H7 (cell line): ENCODE measurements at regions not wholly inside any gene's neighbourhood (a gene's known extent, or its start where the extent isn't known, plus 50 kb on each side); places are given as distances from the start of the nearest gene placed in this dataset.
"Not testable (repeated sequence)": the region's sequence is repeated elsewhere in the genome, so short reads cannot be mapped to it uniquely, and the experiment has no call there.

Source experiments
- DNase-seq: peaks from one replicate; pipeline ENCODE4 v3.0.0; 2012
- H3K27me3 ChIP-seq: 2 replicates; pipeline ENCODE4 v1.6.0; 2011; ENCODE audit warnings: mild to moderate bottlenecking, low read length; ENCODE audit not compliant: control insufficient read depth, insufficient read depth
- H3K36me3 ChIP-seq: replicated peaks from 2 replicates; pipeline ENCODE4 v1.5.1; 2011; ENCODE audit warnings: low read length; ENCODE audit not compliant: control insufficient read depth, insufficient read depth
- H3K4me3 ChIP-seq: 2 replicates; pipeline ENCODE4 v1.5.1; 2011; ENCODE audit warnings: low read depth, mild to moderate bottlenecking, control low read depth, low read length, moderate library complexity; ENCODE audit not compliant: insufficient read depth

DNA sequence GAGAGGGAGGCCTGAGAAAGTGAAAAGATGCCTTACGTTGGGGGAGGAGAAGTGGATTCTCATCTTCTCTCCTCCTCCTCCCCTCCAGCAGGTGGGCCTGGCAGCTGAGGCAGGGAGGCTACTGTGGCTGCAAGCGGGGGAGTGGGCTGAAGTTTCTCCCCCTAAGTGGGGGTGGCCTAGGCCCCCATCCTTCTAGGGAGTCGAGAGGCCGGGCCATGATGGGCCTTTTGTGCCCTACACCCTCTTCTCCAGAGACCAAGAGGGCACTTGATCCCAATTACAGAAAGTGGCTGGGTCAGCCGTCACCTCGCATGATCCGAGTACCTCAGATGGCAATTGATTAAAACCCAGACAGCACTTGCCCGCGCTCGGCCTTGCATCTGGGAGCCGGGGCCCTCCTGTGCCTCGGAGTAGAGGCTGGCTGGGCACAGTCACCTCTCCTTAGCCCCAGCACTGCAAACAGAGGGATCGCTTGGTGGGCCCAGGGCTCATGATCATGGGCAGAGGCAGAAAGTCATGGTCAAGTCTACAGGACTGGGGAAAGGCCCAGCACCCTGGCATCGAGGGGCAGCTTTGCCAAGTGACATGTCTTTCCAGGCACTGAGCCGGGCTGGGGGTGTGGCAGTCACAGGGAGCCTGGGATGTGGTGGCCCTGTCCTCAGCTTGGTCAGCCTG, 78.3 kb downstream of the IRX5 start:
- Histone ChIP-seq H3K4me3 (no peak overlapping the region), H3K36me3 (no peaks in the 10 kb centered on the region), H3K27me3 (no peaks in the 10 kb centered on the region)
- DNase-seq = no peak

GRCh38 chr16:55009581-55009980, 78.9 kb downstream of the IRX5 start:
- no peak for DNase-seq
- Histone ChIP-seq H3K27me3 (no peaks in the 10 kb centered on the region), H3K36me3 (no peaks in the 10 kb centered on the region), H3K4me3 (no peak overlapping the region)

GRCh38 chr16:55010492-55011160, 80.0 kb downstream of the IRX5 start:
- H3K36me3 ChIP-seq = no peaks in the 10 kb centered on the region
- DNase-seq = no peak
- H3K27me3 ChIP-seq = no peaks in the 10 kb centered on the region
- no peak overlapping the region for H3K4me3 ChIP-seq

DNA sequence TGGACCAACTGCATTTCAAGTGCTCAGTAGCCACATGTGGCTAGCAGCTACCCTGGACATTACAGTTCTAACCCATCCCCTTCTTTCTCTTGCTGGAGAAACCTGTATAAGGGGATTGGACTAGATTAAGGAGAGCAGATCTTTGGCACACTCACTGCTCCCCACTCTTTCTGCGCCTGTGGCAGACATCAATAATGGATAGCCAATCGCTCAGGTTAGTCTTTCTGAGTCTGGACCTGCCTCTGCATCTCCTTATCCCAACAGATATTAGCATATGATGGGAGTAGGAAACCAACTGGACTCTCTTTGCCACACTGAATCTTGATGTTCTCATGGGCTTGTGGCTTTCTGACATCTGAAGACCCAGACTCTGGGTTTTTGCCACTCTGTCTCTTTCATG, 81.7 kb downstream of the IRX5 start:
- H3K27me3 ChIP-seq = no peaks in the 10 kb centered on the region
- no peak overlapping the region for H3K4me3 ChIP-seq
- no peak for DNase-seq
- no peaks in the 10 kb centered on the region for H3K36me3 ChIP-seq

GRCh38 chr16:55012793-55013192, 82.1 kb downstream of the IRX5 start:
- DNase-seq = no peak
- Histone ChIP-seq H3K36me3 (no peaks in the 10 kb centered on the region), H3K4me3 (no peak overlapping the region), H3K27me3 (no peaks in the 10 kb centered on the region)

DNA sequence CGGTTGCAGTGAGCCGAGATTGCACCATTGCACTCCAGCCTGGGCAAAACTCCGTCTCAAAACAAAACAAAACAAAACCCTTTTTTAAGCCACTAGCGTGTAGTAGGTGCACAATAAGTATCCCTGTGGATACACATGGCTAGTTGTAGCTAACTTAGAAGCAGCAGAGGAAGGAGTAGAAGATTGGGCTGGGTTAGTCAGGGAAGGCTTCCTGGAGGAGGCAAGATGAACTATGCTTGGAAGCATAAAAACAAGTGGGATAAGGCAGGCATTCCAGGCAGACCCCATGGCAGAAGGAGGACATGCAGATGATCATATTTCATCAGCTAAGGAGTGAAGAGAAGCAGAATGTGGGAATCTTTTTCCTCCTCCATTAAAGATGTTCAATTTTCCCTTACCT, 83.4 kb downstream of the IRX5 start:
- Histone ChIP-seq H3K27me3 (no peaks in the 10 kb centered on the region), H3K36me3 (no peaks in the 10 kb centered on the region), H3K4me3 (no peak overlapping the region)
- no peak for DNase-seq

DNA sequence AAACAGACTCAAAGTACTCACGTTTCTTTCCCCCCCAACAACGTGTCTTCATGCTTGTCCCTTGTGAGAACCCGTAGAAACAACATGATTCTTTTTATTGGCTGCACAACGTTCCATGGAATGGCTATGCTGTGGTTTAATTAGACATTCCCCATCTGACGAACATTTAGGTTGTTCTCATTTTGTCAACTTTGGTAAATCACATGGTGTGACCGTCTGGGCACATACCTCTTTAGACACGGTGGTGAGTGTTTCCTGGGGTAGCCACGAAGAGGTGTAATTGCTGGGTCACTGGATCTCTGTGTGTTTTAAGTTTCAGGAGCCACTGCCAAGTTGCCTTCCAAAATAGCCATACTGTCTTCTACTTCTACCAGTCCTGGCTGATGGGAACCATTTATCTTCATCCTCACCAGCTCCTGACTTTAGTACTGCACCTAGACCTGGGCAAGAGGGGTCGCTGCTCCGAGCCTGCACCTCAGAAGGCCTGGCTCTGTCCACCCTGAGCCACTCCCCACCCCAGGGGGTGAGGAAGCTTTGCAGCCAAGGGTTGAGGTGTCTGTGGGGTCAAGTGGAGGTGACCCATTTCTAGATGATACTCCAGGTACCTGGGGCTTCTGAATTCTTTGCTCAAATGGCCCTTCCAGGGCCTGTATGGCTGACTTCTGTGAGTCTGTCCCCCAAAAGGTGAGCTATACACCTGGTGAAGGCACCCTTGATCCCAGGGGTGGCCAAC, 84.7 kb downstream of the IRX5 start:
- Histone ChIP-seq H3K4me3 (no peak overlapping the region), H3K27me3 (no peaks in the 10 kb centered on the region), H3K36me3 (no peaks in the 10 kb centered on the region)
- no peak for DNase-seq

DNA sequence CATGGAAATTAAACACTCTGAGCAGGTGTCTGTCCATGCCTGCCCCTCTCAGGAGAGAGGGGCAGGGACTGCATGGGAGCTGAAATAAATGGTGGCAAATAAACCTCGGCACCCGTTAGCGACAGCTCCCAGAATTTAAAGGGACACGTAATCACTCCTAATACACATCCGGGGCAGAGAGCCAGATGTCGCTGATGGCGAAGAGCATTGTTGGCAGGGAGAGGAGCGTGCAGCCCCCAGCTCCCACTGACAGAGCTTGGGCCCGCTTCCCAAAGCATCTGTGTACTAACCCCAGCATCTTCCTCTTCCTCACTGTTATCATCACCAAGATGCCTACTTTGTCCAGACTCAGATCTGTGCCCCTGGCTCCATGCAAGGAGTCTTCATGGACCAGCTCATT, 85.8 kb downstream of the IRX5 start:
- H3K4me3 ChIP-seq = no peak overlapping the region
- H3K27me3 ChIP-seq = no peaks in the 10 kb centered on the region
- no peaks in the 10 kb centered on the region for H3K36me3 ChIP-seq
- no peak for DNase-seq

DNA sequence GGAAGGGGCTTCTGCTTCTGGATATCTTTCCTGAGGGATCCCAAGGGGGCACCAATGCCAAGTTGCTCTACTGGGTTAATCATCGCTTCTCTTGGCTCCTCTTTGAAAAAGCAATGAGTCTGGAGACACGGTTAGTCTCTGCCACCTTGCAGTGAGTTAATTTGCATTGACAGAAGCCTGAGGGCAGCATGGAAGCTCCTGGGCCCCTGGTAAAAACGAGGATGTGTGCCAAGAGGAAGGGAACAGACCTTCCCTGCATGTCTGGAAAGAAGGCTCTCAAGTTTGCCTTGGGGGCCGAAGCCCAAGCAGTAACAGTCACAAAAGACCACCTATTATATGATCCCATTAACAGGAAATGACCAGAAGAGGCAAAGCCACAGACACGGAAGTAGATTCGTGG, 86.7 kb downstream of the IRX5 start:
- Histone ChIP-seq H3K27me3 (no peaks in the 10 kb centered on the region), H3K36me3 (no peaks in the 10 kb centered on the region), H3K4me3 (no peak overlapping the region)
- DNase-seq = no peak

GRCh38 chr16:55018881-55019280, 88.2 kb downstream of the IRX5 start:
- Histone ChIP-seq H3K36me3 (no peaks in the 10 kb centered on the region), H3K4me3 (no peak overlapping the region), H3K27me3 (no peaks in the 10 kb centered on the region)
- DNase-seq = no peak

- Histone ChIP-seq H3K4me3 (no peak overlapping the region), H3K27me3 (no peaks in the 10 kb centered on the region), H3K36me3 (no peaks in the 10 kb centered on the region)
- no peak for DNase-seq
Observed at GRCh38 chr16:55019419-55020131, 88.9 kb downstream of the IRX5 start.

DNA sequence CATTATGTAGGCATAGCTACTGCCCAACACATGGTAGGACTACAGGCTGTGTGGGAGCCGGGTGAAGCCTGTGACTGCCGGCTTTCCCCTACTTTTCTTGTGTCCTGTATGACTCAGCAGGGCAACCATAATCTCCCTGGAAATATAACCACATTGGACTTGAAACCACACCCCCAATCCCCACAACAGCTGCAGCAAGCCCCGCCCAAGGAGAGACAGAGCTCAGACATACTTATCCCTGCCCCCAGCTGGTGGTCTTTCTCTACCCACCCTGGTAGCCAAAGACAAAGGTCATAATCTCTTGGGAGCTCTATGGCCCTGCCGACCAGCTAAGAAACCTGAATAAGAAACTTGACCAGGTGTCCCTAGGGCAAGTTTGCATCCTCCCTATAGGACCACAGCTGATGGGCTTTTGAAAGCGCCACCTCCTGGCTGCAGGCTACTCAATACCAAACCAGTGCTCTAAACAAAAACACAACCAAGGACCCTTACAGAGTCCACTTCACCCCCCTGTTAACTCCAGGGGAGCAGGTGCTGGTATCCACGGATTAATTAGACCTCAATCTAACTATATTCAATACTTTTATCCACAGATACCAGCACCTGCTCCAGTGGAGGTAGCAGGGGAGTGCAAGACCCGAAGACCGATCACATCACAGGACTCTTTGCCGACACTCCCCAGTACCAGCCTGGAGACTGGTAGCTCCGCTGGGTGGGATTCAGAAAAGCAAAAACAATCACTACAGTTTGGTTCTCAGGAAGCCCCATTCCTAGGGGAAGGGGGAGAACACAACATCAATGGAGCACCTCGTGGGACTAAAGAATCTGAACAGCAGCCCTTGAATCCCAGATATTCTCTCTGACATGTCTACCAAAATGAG, 91.2 kb downstream of the IRX5 start:
- Histone ChIP-seq H3K36me3 (no peaks in the 10 kb centered on the region), H3K27me3 (no peaks in the 10 kb centered on the region), H3K4me3 (no peak overlapping the region)
- peak; percentile 51 for DNase-seq

DNA sequence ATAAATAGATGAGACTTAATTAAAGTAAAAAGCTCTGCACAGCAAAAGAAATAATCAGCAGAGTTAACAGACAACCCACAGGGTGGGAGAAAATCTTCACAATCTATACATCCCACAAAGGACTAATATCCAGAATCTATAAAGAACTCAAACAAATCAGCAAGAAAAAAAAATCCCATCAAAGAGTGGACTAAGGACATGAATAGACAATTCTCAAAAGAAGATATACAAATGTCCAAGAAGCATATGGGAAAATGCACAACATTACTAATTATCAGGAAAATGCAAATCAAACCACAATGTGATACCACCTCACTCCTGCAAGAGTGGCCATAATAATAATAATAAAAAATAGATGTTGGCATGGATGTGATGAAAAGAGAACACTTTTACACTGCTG, 96.6 kb downstream of the IRX5 start:
- DNase-seq, H3K4me3 ChIP-seq, H3K27me3 ChIP-seq, H3K36me3 ChIP-seq: not testable (repeated sequence)

DNA sequence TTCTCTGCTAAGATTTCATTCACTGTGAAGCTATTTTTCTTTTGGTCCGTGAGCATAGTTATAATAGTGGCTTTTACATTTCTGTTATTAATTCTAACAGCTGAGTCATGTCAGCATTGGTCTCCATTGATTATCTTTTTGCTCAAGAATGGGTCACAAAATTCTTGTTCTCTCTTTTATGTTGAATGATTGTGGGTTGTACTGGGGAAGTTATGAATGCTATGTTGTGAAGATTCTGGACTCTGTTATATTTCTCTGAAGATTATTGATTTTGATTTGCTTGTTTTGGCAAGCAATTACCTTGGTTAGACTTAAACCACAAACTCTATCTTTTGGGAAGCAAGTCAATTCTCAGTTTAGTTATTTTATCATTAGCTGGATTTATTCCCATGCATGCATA, 98.8 kb downstream of the IRX5 start:
- Histone ChIP-seq H3K4me3 (no peak overlapping the region), H3K36me3 (no peaks in the 10 kb centered on the region), H3K27me3 (no peaks in the 10 kb centered on the region)
- DNase-seq = no peak
